H1 (cell line): ENCODE measurements at regions not wholly inside any gene's neighbourhood (a gene's known extent, or its start where the extent isn't known, plus 50 kb on each side); places are given as distances from the start of the nearest gene placed in this dataset.

Experiments
- ATF2 ChIP-seq: IDR thresholded peaks from 2 replicates; pipeline ENCODE4 v1.6.1; 2012; ENCODE audit warnings: low read length, inconsistent platforms
- CREB1 ChIP-seq: IDR thresholded peaks from 2 replicates; pipeline ENCODE4 v1.6.1; 2012; ENCODE audit warnings: inconsistent platforms
- SP1 ChIP-seq: IDR thresholded peaks from 2 replicates; pipeline ENCODE4 v1.6.1; 2011; ENCODE audit warnings: low read depth, low read length

- TF ChIP-seq SP1, result no peak
- no peak for TF ChIP-seq CREB1
- TF ChIP-seq ATF2, result no peak
- TF ChIP-seq, all 59 proteins: peak for 0
Observed at GRCh38 chr9:86500031-86500430, 145.8 kb upstream of the TUT7 start (continued).
